ENCODE measurements at regions not wholly inside any gene's neighbourhood (a gene's known extent, or its start where the extent isn't known, plus 50 kb on each side); places are given as distances from the start of the nearest gene placed in this dataset.

DNA sequence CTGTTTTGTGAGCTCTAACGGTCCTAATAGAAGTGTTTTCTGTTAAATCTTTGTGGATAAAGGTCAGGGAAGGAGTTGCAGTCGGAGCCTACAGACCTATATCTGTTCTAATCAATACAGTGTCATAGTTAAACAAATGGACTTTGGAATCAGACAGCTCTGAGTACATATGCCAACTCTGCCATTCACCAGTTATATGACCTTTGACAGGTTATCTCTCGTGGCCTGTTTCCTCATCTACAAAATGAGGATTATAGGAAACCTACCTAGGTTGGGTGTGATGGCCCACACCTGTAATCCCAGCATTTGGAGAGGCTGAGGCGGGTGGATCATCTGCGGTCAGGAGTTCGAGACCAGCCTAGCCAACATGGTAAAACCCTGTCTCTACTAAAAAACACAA, 89.7 kb downstream of the MID1IP1 start:
- TF ChIP-seq, protein P1, sequence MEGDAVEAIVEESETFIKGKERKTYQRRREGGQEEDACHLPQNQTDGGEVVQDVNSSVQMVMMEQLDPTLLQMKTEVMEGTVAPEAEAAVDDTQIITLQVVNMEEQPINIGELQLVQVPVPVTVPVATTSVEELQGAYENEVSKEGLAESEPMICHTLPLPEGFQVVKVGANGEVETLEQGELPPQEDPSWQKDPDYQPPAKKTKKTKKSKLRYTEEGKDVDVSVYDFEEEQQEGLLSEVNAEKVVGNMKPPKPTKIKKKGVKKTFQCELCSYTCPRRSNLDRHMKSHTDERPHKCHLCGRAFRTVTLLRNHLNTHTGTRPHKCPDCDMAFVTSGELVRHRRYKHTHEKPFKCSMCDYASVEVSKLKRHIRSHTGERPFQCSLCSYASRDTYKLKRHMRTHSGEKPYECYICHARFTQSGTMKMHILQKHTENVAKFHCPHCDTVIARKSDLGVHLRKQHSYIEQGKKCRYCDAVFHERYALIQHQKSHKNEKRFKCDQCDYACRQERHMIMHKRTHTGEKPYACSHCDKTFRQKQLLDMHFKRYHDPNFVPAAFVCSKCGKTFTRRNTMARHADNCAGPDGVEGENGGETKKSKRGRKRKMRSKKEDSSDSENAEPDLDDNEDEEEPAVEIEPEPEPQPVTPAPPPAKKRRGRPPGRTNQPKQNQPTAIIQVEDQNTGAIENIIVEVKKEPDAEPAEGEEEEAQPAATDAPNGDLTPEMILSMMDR (conservative IDR thresholded peaks at IDR 0.05; ENCODE audit: low read depth, low read length), result no peak
- no peak for TF ChIP-seq EZH2phosphoT487 (IDR thresholded peaks at IDR 0.05; ENCODE audit: borderline replicate concordance, low read length)
- TF ChIP-seq EZH2 (IDR thresholded peaks at IDR 0.05; ENCODE audit: low read length, unreplicated experiment), result no peak
